ENCODE measurements at regions not wholly inside any gene's neighbourhood (a gene's known extent, or its start where the extent isn't known, plus 50 kb on each side); places are given as distances from the start of the nearest gene placed in this dataset.

DNA sequence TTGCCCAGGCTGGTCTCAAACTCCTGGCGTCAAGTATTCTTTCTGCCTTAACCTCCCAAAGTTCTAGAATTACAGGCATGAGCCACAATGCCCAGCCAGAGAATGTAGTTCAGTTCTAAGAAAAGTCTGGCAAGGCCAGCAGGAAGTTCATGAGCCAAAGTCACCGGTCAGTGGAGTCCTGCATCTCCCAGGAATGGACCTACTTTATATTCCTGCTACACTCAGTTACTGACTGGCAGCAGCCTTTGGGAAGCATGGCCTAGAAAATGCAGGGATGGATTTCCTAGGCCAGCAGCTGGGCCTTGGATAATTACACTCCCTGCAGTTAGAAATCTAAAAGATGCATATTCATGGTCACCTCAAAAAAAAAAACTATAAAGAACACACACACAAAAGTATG lies 135.7 kb downstream of the CAAP1 start:
- no peak for DNase-seq (ENCODE audit: low read depth)
- TF ChIP-seq, protein P1, sequence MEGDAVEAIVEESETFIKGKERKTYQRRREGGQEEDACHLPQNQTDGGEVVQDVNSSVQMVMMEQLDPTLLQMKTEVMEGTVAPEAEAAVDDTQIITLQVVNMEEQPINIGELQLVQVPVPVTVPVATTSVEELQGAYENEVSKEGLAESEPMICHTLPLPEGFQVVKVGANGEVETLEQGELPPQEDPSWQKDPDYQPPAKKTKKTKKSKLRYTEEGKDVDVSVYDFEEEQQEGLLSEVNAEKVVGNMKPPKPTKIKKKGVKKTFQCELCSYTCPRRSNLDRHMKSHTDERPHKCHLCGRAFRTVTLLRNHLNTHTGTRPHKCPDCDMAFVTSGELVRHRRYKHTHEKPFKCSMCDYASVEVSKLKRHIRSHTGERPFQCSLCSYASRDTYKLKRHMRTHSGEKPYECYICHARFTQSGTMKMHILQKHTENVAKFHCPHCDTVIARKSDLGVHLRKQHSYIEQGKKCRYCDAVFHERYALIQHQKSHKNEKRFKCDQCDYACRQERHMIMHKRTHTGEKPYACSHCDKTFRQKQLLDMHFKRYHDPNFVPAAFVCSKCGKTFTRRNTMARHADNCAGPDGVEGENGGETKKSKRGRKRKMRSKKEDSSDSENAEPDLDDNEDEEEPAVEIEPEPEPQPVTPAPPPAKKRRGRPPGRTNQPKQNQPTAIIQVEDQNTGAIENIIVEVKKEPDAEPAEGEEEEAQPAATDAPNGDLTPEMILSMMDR (IDR thresholded peaks at IDR 0.05; ENCODE audit: low read depth, low read length): no peak
- TF ChIP-seq POLR2A (IDR thresholded peaks at IDR 0.05; ENCODE audit: extremely low read depth, insufficient read length): no peak
- no peak for TF ChIP-seq MYC (IDR thresholded peaks at IDR 0.05; ENCODE audit: low read depth, low read length)
- TF ChIP-seq, protein P2, sequence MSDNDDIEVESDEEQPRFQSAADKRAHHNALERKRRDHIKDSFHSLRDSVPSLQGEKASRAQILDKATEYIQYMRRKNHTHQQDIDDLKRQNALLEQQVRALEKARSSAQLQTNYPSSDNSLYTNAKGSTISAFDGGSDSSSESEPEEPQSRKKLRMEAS (IDR thresholded peaks at IDR 0.05; ENCODE audit: low read depth, low read length): no peak
- no peak overlapping the region for H3K4me3 ChIP-seq (ENCODE audit: low read depth, low read length)

DNA sequence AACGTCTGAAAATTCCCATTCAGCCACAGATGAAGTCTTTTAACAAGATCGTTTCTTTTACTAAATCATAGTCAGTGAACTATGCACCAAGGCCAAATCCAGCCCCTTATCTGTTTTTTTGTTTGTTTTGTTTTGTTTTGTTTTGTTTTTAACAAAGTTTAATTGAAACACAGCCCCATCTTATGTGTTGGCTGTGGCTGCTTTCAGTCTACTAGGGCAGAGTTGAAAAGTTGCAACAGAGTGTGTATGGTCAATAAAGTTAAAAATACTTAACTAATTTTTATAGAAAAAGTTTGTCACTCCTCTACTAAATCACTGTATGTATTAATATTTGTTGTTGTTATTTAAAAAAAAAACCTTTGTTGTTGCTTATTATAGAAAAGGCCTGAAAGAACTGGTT lies 137.1 kb downstream of the CAAP1 start:
- TF ChIP-seq, protein P2 (IDR thresholded peaks at IDR 0.05; ENCODE audit: low read depth, low read length): no peak
- TF ChIP-seq MYC (IDR thresholded peaks at IDR 0.05; ENCODE audit: low read depth, low read length): no peak
- TF ChIP-seq, protein P1 (IDR thresholded peaks at IDR 0.05; ENCODE audit: low read depth, low read length): no peak
- TF ChIP-seq POLR2A (IDR thresholded peaks at IDR 0.05; ENCODE audit: extremely low read depth, insufficient read length): no peak
- no peak for DNase-seq (ENCODE audit: low read depth)
- H3K4me3 ChIP-seq (ENCODE audit: low read depth, low read length): no peak overlapping the region

DNA sequence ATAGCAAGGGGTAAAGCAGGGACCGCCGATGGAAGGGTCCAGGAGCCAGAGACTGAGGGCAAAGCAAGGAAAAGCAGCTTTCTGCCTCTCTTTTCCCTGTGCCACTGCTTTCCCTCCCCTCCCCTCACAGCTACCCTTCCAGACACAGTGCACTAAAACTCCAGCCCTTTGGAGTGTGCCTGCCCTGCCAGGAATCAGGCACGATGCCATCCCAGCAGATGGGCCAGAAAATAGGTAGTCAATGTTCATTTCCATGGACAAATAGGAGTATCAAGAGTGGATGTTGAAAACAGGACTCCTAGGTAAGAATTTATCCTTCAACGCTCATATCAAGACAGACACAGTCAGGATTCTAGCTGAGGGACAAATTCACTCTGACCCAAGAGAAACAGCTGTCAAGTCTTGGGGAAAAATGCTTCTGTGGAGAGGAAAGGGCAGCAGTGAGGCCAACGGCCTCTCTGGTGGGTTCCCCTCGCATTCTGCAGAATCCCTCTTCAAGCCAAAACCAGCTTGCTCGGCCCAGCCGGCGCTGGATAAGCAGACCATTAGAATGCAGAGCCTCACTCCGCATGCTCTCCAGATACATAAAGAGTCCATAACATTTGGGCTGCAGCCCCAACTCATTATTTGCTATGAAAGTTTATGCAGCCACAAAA lies 138.0 kb downstream of the CAAP1 start:
- TF ChIP-seq, protein P1 (IDR thresholded peaks at IDR 0.05; ENCODE audit: low read depth, low read length): no peak
- TF ChIP-seq POLR2A (IDR thresholded peaks at IDR 0.05; ENCODE audit: extremely low read depth, insufficient read length): no peak
- TF ChIP-seq, protein P2 (IDR thresholded peaks at IDR 0.05; ENCODE audit: low read depth, low read length): no peak
- TF ChIP-seq MYC (IDR thresholded peaks at IDR 0.05; ENCODE audit: low read depth, low read length): no peak
- H3K4me3 ChIP-seq (ENCODE audit: low read depth, low read length): no peak overlapping the region
- no peak for DNase-seq (ENCODE audit: low read depth)

DNA sequence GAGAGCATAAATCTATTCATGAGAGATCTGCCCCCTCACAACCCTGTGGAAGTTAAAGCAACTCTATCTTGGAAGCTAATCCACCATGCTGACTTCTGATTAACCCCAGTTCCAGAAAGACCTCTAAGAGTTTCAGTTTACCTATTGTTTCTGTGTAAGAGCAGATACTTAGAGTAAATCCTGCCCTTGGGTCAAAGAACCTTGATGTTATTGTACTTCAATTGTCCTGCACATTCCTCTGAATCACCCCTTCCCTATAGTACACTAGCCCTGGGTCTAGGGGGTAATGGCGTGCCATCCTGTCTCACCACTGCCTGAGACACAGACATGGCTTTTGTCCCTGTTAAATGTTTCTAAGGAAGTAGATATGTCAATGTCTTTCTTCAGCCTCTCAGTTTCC lies 138.6 kb downstream of the CAAP1 start:
- TF ChIP-seq POLR2A (IDR thresholded peaks at IDR 0.05; ENCODE audit: extremely low read depth, insufficient read length) (no peak), MYC (IDR thresholded peaks at IDR 0.05; ENCODE audit: low read depth, low read length) (no peak)
- TF ChIP-seq, protein P2 (IDR thresholded peaks at IDR 0.05; ENCODE audit: low read depth, low read length): no peak
- TF ChIP-seq, protein P1 (IDR thresholded peaks at IDR 0.05; ENCODE audit: low read depth, low read length): no peak
- DNase-seq (ENCODE audit: low read depth): no peak
- no peak overlapping the region for H3K4me3 ChIP-seq (ENCODE audit: low read depth, low read length)

DNA sequence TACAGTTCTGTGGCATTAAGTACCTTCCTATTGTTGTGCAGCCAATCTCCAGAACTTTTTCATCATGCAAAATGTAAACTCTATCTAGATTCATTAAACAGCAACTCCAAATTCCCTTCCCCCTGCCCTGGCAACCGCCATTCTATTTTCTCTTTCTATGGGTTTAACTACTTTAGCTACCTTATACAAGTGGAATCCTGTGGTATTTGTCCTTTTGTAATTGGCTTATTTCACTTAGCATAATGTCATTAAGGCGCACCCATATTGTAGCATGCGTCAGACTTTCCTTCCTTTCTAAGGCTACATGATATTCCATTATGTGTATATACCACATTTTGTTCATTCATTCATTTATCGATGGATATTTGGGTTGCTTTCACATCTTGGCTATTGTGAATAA lies 142.4 kb downstream of the CAAP1 start:
- DNase-seq (ENCODE audit: low read depth): no peak
- TF ChIP-seq, protein P2 (IDR thresholded peaks at IDR 0.05; ENCODE audit: low read depth, low read length): no peak
- TF ChIP-seq, protein P1 (IDR thresholded peaks at IDR 0.05; ENCODE audit: low read depth, low read length): no peak
- no peak for TF ChIP-seq POLR2A (IDR thresholded peaks at IDR 0.05; ENCODE audit: extremely low read depth, insufficient read length)
- no peak for TF ChIP-seq MYC (IDR thresholded peaks at IDR 0.05; ENCODE audit: low read depth, low read length)
- no peak overlapping the region for H3K4me3 ChIP-seq (ENCODE audit: low read depth, low read length)
